ENCODE measurements at regions not wholly inside any gene's neighbourhood (a gene's known extent, or its start where the extent isn't known, plus 50 kb on each side); places are given as distances from the start of the nearest gene placed in this dataset.

DNA sequence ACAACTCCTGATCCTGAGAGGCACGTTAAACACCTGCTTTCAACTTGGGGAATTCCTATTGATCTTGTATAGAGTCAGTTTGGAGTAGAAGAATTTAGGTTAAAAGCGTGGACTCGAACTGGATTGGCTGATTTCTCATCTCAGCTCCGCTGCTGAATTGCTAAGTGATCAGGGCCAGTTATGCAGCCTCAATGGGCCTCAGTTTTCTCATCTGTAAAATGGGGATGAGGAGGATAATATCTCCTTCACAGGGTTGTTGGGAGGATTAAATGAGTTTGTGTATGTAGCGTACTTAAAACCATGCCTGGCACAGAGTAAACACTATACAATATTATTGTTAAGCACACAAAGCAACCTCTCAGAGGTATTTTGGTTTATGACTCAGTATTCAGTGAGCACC lies 53.2 kb upstream of the HEPHL1 start:
- TF ChIP-seq POLR2A (IDR thresholded peaks at IDR 0.05; ENCODE audit: low read length) (no peak), GATA1 (IDR thresholded peaks at IDR 0.05; ENCODE audit: low read depth, low read length) (no peak)
